ENCODE measurements at regions not wholly inside any gene's neighbourhood (a gene's known extent, or its start where the extent isn't known, plus 50 kb on each side); places are given as distances from the start of the nearest gene placed in this dataset.

DNA sequence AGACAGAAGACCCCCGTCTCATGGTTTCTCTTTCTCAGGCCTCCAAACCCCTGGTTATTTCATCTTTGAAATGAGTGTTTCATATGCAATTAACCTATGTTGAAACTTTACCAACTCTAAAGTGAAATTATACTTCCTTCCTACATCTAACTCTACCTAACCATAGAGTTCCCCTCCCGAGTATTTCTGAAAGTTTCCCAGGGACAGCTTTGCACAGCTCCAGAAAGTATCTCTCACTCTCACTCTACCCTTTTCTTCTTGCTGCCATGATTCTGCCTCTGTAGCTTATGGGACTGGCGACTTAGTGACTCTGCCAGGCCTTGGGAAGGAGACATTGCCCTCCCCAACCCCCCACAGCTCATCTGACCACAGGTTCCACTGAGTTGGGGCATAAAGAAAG is 107.9 kb downstream of the B3GNT2 start:
- Mint-ChIP-seq H3K27ac (peak overlapping the region; percentile 3), H3K4me1 (ENCODE audit: low read depth) (peaks cover 49% of the 10 kb centered on the region), H3K27me3 (ENCODE audit: low read depth) (peaks cover 5% of the 10 kb centered on the region), H3K4me3 (no peak overlapping the region), H3K36me3 (ENCODE audit: low read depth) (no peaks in the 10 kb centered on the region), H3K9me3 (no peaks in the 10 kb centered on the region)

DNA sequence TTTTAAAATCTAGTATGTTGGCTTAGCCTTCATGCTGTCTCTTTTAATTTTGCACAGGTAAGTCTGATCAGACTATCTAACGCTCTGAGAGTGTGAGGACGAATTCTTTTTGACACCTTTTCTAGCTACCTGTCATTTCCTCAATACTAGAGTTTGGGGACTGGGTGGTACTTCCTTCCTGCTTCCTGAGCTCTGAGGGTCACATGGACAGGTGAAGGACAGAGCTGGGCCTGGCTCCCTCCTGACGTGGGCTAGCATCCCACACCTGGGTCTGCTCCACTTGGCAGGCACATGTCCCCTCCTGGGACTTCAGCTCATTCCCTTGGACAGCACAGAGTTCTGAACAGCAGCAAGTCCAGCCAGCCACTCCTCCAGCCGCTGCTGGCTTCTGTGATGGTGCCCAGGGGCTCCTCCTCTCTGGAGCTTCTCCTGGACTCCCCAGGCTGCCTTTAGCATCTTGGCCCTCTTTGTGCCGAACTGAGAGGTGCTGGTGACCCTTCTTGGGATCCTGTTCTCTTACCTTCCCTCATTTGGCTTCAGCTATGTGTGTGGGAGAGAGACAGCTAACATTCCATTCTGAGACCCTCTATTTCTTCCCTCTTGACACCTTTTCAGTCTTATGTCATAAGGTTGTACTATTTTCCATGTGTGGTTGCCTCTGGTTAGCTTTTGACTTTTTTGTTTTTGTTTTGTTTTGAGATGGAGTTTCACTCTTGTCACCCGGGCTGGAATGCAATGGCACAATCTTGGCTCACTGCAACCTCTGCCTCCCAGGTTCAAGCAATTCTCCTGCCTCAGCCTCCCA is 106.9 kb downstream of the B3GNT2 start:
- Mint-ChIP-seq H3K27me3 (ENCODE audit: low read depth) (peaks cover 5% of the 10 kb centered on the region), H3K9me3 (no peaks in the 10 kb centered on the region), H3K4me1 (ENCODE audit: low read depth) (peaks cover 47% of the 10 kb centered on the region), H3K36me3 (ENCODE audit: low read depth) (no peaks in the 10 kb centered on the region), H3K4me3 (no peak overlapping the region), H3K27ac (peak overlapping the region; percentile 13)

DNA sequence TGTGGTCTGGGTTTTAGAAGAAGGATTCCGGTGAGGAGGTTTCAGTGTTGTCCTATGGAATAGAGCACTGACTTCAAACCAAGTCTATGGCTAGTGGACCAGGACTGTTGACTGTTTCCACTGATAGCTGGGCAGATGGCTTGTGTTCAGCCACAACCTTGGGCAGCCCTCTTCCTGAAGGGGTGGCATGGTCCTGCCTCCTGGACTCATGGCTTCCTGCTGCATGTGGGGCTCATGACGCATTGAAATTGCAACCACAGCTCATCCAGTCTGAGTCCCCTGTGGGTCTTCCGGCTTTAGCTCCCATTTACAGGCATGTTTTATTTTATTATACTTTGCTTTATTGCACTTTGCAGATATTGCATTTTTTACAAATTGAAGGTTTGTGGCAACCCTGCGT is 105.0 kb downstream of the B3GNT2 start:
- Mint-ChIP-seq H3K36me3 (ENCODE audit: low read depth) (no peaks in the 10 kb centered on the region), H3K4me1 (ENCODE audit: low read depth) (peaks cover 31% of the 10 kb centered on the region), H3K27me3 (ENCODE audit: low read depth) (peaks cover 13% of the 10 kb centered on the region), H3K4me3 (no peak overlapping the region), H3K9me3 (no peaks in the 10 kb centered on the region), H3K27ac (no peak overlapping the region)

DNA sequence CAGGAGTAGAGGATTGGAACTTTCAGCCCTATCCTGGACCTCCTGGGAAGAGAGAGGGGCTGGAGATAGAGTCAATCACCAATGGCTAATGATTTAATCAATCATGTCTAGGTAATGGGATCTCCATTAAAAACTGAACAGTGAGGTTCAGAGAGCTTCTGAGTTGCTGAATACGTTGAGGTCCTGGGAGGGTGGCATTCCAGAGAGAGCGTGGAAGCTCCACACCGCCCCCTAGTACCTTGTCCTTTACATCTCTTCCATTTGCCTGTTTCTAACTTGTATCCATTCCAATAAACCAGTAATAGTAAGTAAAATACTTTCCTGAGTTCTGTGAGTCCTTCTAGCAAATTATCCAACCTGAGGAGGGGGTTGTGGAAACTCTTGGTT is 101.7 kb downstream of the B3GNT2 start:
- Mint-ChIP-seq H3K4me3 (no peak overlapping the region), H3K4me1 (ENCODE audit: low read depth) (peaks cover 2% of the 10 kb centered on the region), H3K27me3 (ENCODE audit: low read depth) (peaks cover 14% of the 10 kb centered on the region), H3K9me3 (no peaks in the 10 kb centered on the region), H3K36me3 (ENCODE audit: low read depth) (no peaks in the 10 kb centered on the region), H3K27ac (no peak overlapping the region)

- H3K27me3 Mint-ChIP-seq (ENCODE audit: low read depth) = peaks cover 9% of the 10 kb centered on the region
- H3K9me3 Mint-ChIP-seq = no peaks in the 10 kb centered on the region
- no peaks in the 10 kb centered on the region for H3K4me1 Mint-ChIP-seq (ENCODE audit: low read depth)
- H3K27ac Mint-ChIP-seq = no peak overlapping the region
- no peaks in the 10 kb centered on the region for H3K36me3 Mint-ChIP-seq (ENCODE audit: low read depth)
- H3K4me3 Mint-ChIP-seq = no peak overlapping the region
These were observed 101.1 kb downstream of the B3GNT2 start for GRCh38 chr2:62296832-62297623.

DNA sequence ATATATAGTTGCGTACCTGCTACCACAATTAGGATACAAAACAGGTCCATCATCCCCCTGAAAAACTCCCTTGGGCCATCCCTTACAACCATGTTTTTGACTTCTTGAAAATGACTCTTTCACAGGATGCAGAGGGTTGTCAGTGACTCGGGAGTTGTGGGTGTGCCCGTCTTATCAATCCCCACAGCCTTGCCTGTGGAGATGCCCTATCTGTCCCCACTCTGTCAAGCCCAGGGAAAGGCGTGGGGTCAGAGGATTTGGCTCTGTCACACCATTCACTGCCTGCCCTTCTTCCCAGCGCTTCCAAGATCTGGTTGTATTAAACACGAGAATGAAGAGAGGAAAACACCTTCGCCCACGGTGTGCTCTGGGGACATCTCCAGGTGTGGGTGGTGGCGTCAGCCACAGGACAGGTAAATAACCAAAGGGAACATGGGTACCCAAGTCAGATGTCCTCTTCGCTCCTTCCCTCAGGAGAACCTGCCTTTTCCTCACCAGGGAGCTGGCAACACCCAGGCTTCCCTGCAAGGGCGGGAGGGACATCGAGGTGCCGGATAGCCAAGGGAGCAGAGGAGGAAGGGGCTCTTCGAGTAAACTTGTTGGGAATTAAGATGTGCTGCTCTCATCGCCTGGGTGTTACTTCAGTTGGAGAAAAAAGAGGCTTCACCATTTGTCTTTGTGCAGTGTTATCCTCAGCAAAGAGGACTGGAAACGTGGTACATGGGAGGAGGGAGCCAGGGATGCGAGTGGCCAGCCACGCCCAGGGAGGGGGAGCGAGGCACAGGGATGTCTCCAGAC is 100.3 kb downstream of the B3GNT2 start:
- Mint-ChIP-seq H3K27ac (no peak overlapping the region), H3K27me3 (ENCODE audit: low read depth) (peaks cover 9% of the 10 kb centered on the region), H3K4me1 (ENCODE audit: low read depth) (no peaks in the 10 kb centered on the region), H3K4me3 (no peak overlapping the region), H3K9me3 (no peaks in the 10 kb centered on the region), H3K36me3 (ENCODE audit: low read depth) (no peaks in the 10 kb centered on the region)

DNA sequence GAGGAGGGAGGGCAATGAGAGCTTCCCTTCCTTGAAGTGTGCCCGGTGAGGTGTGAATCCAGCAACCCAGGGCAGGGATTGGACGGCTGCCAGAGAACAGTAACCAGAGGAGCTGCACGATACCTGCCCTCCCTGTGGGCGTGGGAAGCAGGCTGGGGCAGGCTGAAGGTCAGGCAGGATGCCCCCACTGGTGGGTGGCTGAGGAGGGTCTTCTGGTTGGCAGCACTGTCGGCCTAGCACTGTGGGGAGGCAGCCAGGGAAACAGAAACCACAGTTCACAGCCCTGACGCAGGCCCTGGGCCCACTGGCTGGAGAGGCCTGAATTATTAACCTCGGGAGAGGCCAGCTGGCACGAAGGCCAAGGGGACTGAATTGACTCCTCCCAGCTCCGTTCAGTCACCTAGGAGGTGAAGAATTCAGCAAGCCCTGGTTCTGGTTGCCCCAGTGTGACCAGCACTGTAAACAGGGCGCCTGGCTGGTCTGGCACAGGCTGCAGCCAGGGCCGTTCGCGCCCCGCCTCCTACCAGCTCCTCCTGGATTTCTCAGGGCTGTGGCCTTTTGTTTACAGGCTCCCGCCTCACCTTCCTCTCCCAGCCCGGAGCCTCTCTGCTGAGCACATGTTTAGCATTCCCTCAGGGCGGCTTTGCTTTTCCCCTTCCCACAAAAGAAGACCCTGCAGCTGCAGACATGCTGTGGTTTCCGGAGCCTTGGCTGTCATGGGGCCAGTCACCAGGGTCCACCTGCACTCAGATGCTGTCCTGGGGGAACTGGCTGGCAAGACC is 97.8 kb downstream of the B3GNT2 start:
- Mint-ChIP-seq H3K4me1 (ENCODE audit: low read depth) (no peaks in the 10 kb centered on the region), H3K36me3 (ENCODE audit: low read depth) (no peaks in the 10 kb centered on the region), H3K9me3 (no peaks in the 10 kb centered on the region), H3K27ac (no peak overlapping the region), H3K4me3 (no peak overlapping the region), H3K27me3 (ENCODE audit: low read depth) (peaks cover 9% of the 10 kb centered on the region)

- no peak overlapping the region for H3K4me3 Mint-ChIP-seq
- H3K9me3 Mint-ChIP-seq = no peaks in the 10 kb centered on the region
- no peaks in the 10 kb centered on the region for H3K36me3 Mint-ChIP-seq (ENCODE audit: low read depth)
- H3K4me1 Mint-ChIP-seq (ENCODE audit: low read depth) = no peaks in the 10 kb centered on the region
- peaks cover 9% of the 10 kb centered on the region for H3K27me3 Mint-ChIP-seq (ENCODE audit: low read depth)
- H3K27ac Mint-ChIP-seq = no peak overlapping the region
These were observed 97.2 kb downstream of the B3GNT2 start for GRCh38 chr2:62293151-62293489.

GRCh38 chr2:62292190-62292589 is 96.3 kb downstream of the B3GNT2 start:
- Mint-ChIP-seq H3K27me3 (ENCODE audit: low read depth) (peaks cover 9% of the 10 kb centered on the region), H3K27ac (no peak overlapping the region), H3K4me3 (no peak overlapping the region), H3K4me1 (ENCODE audit: low read depth) (no peaks in the 10 kb centered on the region), H3K36me3 (ENCODE audit: low read depth) (no peaks in the 10 kb centered on the region), H3K9me3 (no peaks in the 10 kb centered on the region)

DNA sequence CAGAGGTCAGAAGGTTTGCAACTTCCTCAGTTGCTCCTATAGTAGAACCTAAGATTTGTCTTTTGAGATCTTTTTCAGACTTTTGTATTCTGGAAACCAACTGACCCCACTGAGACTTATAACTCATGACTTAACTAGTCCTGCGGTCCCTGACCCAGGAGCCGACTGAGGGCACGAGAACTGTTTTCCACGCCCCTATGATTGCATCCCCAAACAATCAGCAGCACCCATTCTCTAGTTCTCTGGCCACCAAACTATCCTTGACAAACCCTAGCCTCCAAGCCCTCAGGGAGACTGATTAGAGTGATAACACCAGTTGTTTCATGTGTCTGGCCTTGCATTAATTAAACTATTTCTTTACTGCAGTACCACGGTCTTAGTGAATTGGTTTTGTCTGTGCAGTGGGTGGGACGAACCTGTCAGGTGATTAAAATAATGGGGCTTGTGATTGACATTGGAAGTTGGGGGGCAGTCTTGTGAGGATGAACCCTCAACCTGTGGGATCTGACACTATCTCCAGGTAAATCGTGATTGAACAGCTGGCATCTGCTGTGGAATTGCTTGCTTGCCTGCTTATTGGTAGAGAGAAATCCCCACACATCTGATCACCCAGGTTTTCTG is 95.7 kb downstream of the B3GNT2 start:
- Mint-ChIP-seq H3K36me3 (ENCODE audit: low read depth) (no peaks in the 10 kb centered on the region), H3K9me3 (no peaks in the 10 kb centered on the region), H3K27ac (no peak overlapping the region), H3K4me3 (no peak overlapping the region), H3K27me3 (ENCODE audit: low read depth) (peaks cover 8% of the 10 kb centered on the region), H3K4me1 (ENCODE audit: low read depth) (no peaks in the 10 kb centered on the region)

- H3K4me3 Mint-ChIP-seq = no peak overlapping the region
- H3K27me3 Mint-ChIP-seq (ENCODE audit: low read depth) = peaks cover 2% of the 10 kb centered on the region
- peaks cover 2% of the 10 kb centered on the region for H3K9me3 Mint-ChIP-seq
- no peak overlapping the region for H3K27ac Mint-ChIP-seq
- H3K36me3 Mint-ChIP-seq (ENCODE audit: low read depth) = no peaks in the 10 kb centered on the region
- H3K4me1 Mint-ChIP-seq (ENCODE audit: low read depth) = no peaks in the 10 kb centered on the region
These were observed 95.1 kb downstream of the B3GNT2 start for GRCh38 chr2:62291052-62291451.

- Mint-ChIP-seq H3K36me3 (ENCODE audit: low read depth) (no peaks in the 10 kb centered on the region), H3K27me3 (ENCODE audit: low read depth) (no peaks in the 10 kb centered on the region), H3K4me3 (no peak overlapping the region), H3K4me1 (ENCODE audit: low read depth) (no peaks in the 10 kb centered on the region), H3K9me3 (peaks cover 17% of the 10 kb centered on the region), H3K27ac (no peak overlapping the region)
These were observed 92.3 kb downstream of the B3GNT2 start for GRCh38 chr2:62287899-62288880.

DNA sequence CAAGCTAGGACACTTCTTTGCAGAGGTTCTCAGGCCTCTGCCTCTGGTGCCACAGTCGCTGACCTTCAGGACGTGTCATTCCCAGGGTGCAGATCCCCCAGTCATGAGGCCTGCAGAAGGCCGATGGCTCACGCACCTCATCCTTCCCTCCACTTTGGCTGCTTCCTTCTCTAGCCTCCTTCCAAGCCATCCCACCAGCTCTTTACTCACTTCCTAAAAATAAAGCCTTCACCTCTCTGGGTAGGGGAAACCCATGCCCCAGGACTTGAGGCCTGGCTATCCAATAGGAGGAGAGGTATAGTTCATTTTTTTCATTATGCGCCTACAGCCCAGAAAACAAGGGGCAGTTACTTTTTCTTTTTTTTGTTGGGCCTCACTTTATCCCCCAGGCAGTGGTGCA is 91.4 kb downstream of the B3GNT2 start:
- no peak overlapping the region for H3K27ac Mint-ChIP-seq
- H3K4me1 Mint-ChIP-seq (ENCODE audit: low read depth) = no peaks in the 10 kb centered on the region
- H3K4me3 Mint-ChIP-seq = no peak overlapping the region
- H3K9me3 Mint-ChIP-seq = peaks cover 17% of the 10 kb centered on the region
- H3K27me3 Mint-ChIP-seq (ENCODE audit: low read depth) = no peaks in the 10 kb centered on the region
- no peaks in the 10 kb centered on the region for H3K36me3 Mint-ChIP-seq (ENCODE audit: low read depth)
